ENCODE measurements at regions not wholly inside any gene's neighbourhood (a gene's known extent, or its start where the extent isn't known, plus 50 kb on each side); places are given as distances from the start of the nearest gene placed in this dataset.

- Mint-ChIP-seq H3K4me1 (ENCODE audit: low read depth in 2 of 2) (no peaks in the 10 kb centered on the region), H3K27me3 (no peaks in the 10 kb centered on the region), H3K9me3 (peaks cover 5 to 15% of the 10 kb centered on the region in 2 donors), H3K4me3 (no peak overlapping the region), H3K27ac (no peak overlapping the region), H3K36me3 (ENCODE audit: insufficient read depth) (no peaks in the 10 kb centered on the region)
- no peak for ATAC-seq (replicated peaks)
- DNase-seq = no peak
Observed at GRCh38 chr4:178385481-178385880, 943.2 kb upstream of the AGA start.

- Mint-ChIP-seq H3K4me1 (ENCODE audit: low read depth in 2 of 2) (no peaks in the 10 kb centered on the region), H3K9me3 (peaks cover 5 to 16% of the 10 kb centered on the region in 2 donors), H3K36me3 (ENCODE audit: insufficient read depth) (no peaks in the 10 kb centered on the region), H3K27me3 (no peaks in the 10 kb centered on the region), H3K4me3 (no peak overlapping the region), H3K27ac (no peak overlapping the region)
- ATAC-seq (replicated peaks) (no peak), DNase-seq (no peak)
Observed at GRCh38 chr4:178387756-178388155, 945.5 kb upstream of the AGA start.

- H3K9me3 Mint-ChIP-seq = peaks cover 0 to 2% of the 10 kb centered on the region in 2 donors
- no peaks in the 10 kb centered on the region for H3K36me3 Mint-ChIP-seq (ENCODE audit: insufficient read depth)
- H3K4me1 Mint-ChIP-seq (ENCODE audit: low read depth in 2 of 2) = no peaks in the 10 kb centered on the region
- H3K27ac Mint-ChIP-seq = no peak overlapping the region
- DNase-seq = no peak
- no peak for ATAC-seq (replicated peaks)
- H3K27me3 Mint-ChIP-seq = no peaks in the 10 kb centered on the region
- H3K4me3 Mint-ChIP-seq = no peak overlapping the region
Observed at GRCh38 chr4:178395798-178396197, 953.6 kb upstream of the AGA start.

GRCh38 chr4:178412455-178412854 is 970.2 kb upstream of the AGA start:
- no peaks in the 10 kb centered on the region for H3K27me3 Mint-ChIP-seq

GRCh38 chr4:178414042-178414441 is 971.8 kb upstream of the AGA start:
- ATAC-seq (replicated peaks) = no peak
- Mint-ChIP-seq H3K27ac (no peak overlapping the region), H3K4me1 (ENCODE audit: low read depth in 2 of 2) (no peaks in the 10 kb centered on the region), H3K27me3 (no peaks in the 10 kb centered on the region), H3K9me3 (peaks cover 2 to 4% of the 10 kb centered on the region in 2 donors), H3K36me3 (ENCODE audit: insufficient read depth) (no peaks in the 10 kb centered on the region), H3K4me3 (no peak overlapping the region)
- DNase-seq = no peak

More at GRCh38 chr4:178412455-178412854, 970.2 kb upstream of the AGA start:
- Mint-ChIP-seq H3K27ac (no peak overlapping the region), H3K36me3 (ENCODE audit: insufficient read depth) (no peaks in the 10 kb centered on the region), H3K9me3 (peaks cover 0 to 4% of the 10 kb centered on the region in 2 donors), H3K4me3 (no peak overlapping the region), H3K4me1 (ENCODE audit: low read depth in 2 of 2) (no peaks in the 10 kb centered on the region)
- DNase-seq (no peak), ATAC-seq (replicated peaks) (no peak)

- no peak for ATAC-seq (replicated peaks)
- Mint-ChIP-seq H3K4me3 (no peak overlapping the region), H3K27me3 (no peaks in the 10 kb centered on the region), H3K4me1 (ENCODE audit: low read depth in 2 of 2) (no peaks in the 10 kb centered on the region), H3K9me3 (peaks cover 3 to 12% of the 10 kb centered on the region in 2 donors), H3K27ac (no peak overlapping the region), H3K36me3 (ENCODE audit: insufficient read depth) (no peaks in the 10 kb centered on the region)
- DNase-seq = no peak
Observed at GRCh38 chr4:178414881-178415446, 972.7 kb upstream of the AGA start.

- DNase-seq = no peak
- peaks cover 2 to 12% of the 10 kb centered on the region in 2 donors for H3K9me3 Mint-ChIP-seq
- no peak overlapping the region for H3K4me3 Mint-ChIP-seq
- no peaks in the 10 kb centered on the region for H3K4me1 Mint-ChIP-seq (ENCODE audit: low read depth in 2 of 2)
- no peaks in the 10 kb centered on the region for H3K27me3 Mint-ChIP-seq
- H3K27ac Mint-ChIP-seq = no peak overlapping the region
- ATAC-seq (replicated peaks) = no peak
- no peaks in the 10 kb centered on the region for H3K36me3 Mint-ChIP-seq (ENCODE audit: insufficient read depth)
Observed at GRCh38 chr4:178415925-178416324, 973.7 kb upstream of the AGA start.

GRCh38 chr4:178423366-178423765 is 981.1 kb upstream of the AGA start:
- Mint-ChIP-seq H3K4me1 (ENCODE audit: low read depth in 2 of 2) (no peaks in the 10 kb centered on the region), H3K4me3 (no peak overlapping the region), H3K27ac (no peak overlapping the region), H3K27me3 (no peaks in the 10 kb centered on the region), H3K36me3 (ENCODE audit: insufficient read depth) (no peaks in the 10 kb centered on the region), H3K9me3 (peaks cover 5 to 37% of the 10 kb centered on the region in 2 donors)
- no peak for ATAC-seq (replicated peaks)
- DNase-seq = no peak

GRCh38 chr4:178426871-178427270 is 984.6 kb upstream of the AGA start:
- DNase-seq (no peak), ATAC-seq (replicated peaks) (no peak)
- H3K4me1 Mint-ChIP-seq (ENCODE audit: low read depth in 2 of 2) = no peaks in the 10 kb centered on the region
- H3K36me3 Mint-ChIP-seq (ENCODE audit: insufficient read depth) = no peaks in the 10 kb centered on the region
- H3K27ac Mint-ChIP-seq = no peak overlapping the region
- H3K27me3 Mint-ChIP-seq = no peaks in the 10 kb centered on the region
- H3K9me3 Mint-ChIP-seq = peaks cover 4 to 25% of the 10 kb centered on the region in 2 donors
- H3K4me3 Mint-ChIP-seq = no peak overlapping the region

- Mint-ChIP-seq H3K9me3 (peaks cover 4 to 25% of the 10 kb centered on the region in 2 donors), H3K27me3 (no peaks in the 10 kb centered on the region), H3K4me1 (ENCODE audit: low read depth in 2 of 2) (no peaks in the 10 kb centered on the region), H3K36me3 (ENCODE audit: insufficient read depth) (no peaks in the 10 kb centered on the region), H3K4me3 (no peak overlapping the region), H3K27ac (no peak overlapping the region)
- ATAC-seq (replicated peaks) (no peak), DNase-seq (no peak)
Observed at GRCh38 chr4:178427663-178428062, 985.4 kb upstream of the AGA start.

GRCh38 chr4:178448372-178449035 is 1006.3 kb upstream of the AGA start:
- DNase-seq (no peak), ATAC-seq (replicated peaks) (no peak)
- peaks cover 6 to 8% of the 10 kb centered on the region in 2 donors for H3K9me3 Mint-ChIP-seq
- no peak overlapping the region for H3K4me3 Mint-ChIP-seq
- H3K4me1 Mint-ChIP-seq (ENCODE audit: low read depth in 2 of 2) = no peaks in the 10 kb centered on the region
- no peak overlapping the region for H3K27ac Mint-ChIP-seq
- no peaks in the 10 kb centered on the region for H3K27me3 Mint-ChIP-seq
- H3K36me3 Mint-ChIP-seq (ENCODE audit: insufficient read depth) = no peaks in the 10 kb centered on the region

- no peak for ATAC-seq (replicated peaks)
- no peaks in the 10 kb centered on the region for H3K27me3 Mint-ChIP-seq
- no peaks in the 10 kb centered on the region for H3K4me1 Mint-ChIP-seq (ENCODE audit: low read depth in 2 of 2)
- H3K27ac Mint-ChIP-seq = no peak overlapping the region
- peaks cover 6% of the 10 kb centered on the region in 2 donors for H3K9me3 Mint-ChIP-seq
- H3K36me3 Mint-ChIP-seq (ENCODE audit: insufficient read depth) = no peaks in the 10 kb centered on the region
- DNase-seq = no peak
- H3K4me3 Mint-ChIP-seq = no peak overlapping the region
Observed at GRCh38 chr4:178450614-178451013, 1008.4 kb upstream of the AGA start.

GRCh38 chr4:178453057-178453456 is 1010.8 kb upstream of the AGA start:
- H3K27ac Mint-ChIP-seq = no peak overlapping the region
- no peaks in the 10 kb centered on the region for H3K36me3 Mint-ChIP-seq (ENCODE audit: insufficient read depth)
- DNase-seq = no peak
- H3K9me3 Mint-ChIP-seq = peaks cover under 1% of the 10 kb centered on the region in 2 donors
- no peak for ATAC-seq (replicated peaks)
- H3K4me3 Mint-ChIP-seq = no peak overlapping the region
- no peaks in the 10 kb centered on the region for H3K27me3 Mint-ChIP-seq
- H3K4me1 Mint-ChIP-seq (ENCODE audit: low read depth in 2 of 2) = no peaks in the 10 kb centered on the region

- peaks cover 0 to 8% of the 10 kb centered on the region in 2 donors for H3K9me3 Mint-ChIP-seq
- H3K4me1 Mint-ChIP-seq (ENCODE audit: low read depth in 2 of 2) = no peaks in the 10 kb centered on the region
- no peak overlapping the region for H3K4me3 Mint-ChIP-seq
- H3K27me3 Mint-ChIP-seq = no peaks in the 10 kb centered on the region
- no peak for ATAC-seq (replicated peaks)
- no peak for DNase-seq
- no peaks in the 10 kb centered on the region for H3K36me3 Mint-ChIP-seq (ENCODE audit: insufficient read depth)
- H3K27ac Mint-ChIP-seq = no peak overlapping the region
Observed at GRCh38 chr4:178457286-178457685, 1015.0 kb upstream of the AGA start.

Data from effector memory CD8-positive, alpha-beta T cell (primary cell).